Activated CD4-positive, alpha-beta memory T cell treated with anti-CD3 and anti-CD28 coated beads, Interleukin-2, amount 10 ng/mL, durations not matched to agents 7 days and 5 days (primary cell): ENCODE measurements at regions not wholly inside any gene's neighbourhood (a gene's known extent, or its start where the extent isn't known, plus 50 kb on each side); places are given as distances from the start of the nearest gene placed in this dataset.

Experiments used
- CTCF ChIA-PET: fragments of 350-600 bp; sonication (Branson Sonifier 250); formaldehyde crosslinking; loops from one replicate; lab custom pipeline; 2021; ENCODE audit warnings: antibody characterized with exemption, inconsistent platforms; lab: Charles Lee
- POLR2A ChIA-PET: fragments of 350-600 bp; sonication (Branson Sonifier 250); formaldehyde crosslinking; loops from one replicate; lab custom pipeline; 2021; ENCODE audit warnings: antibody characterized with exemption; lab: Charles Lee
- DNase-seq: peaks from one replicate; pipeline ENCODE4 v3.0.0-alpha.2; 2020
- H3K27ac Mint-ChIP-seq: one replicate; pipeline ENCODE4 v1.8.0; 2021; ENCODE audit warnings: mild to moderate bottlenecking, mixed read lengths
- H3K27me3 Mint-ChIP-seq: one replicate; pipeline ENCODE4 v1.8.0; 2021; ENCODE audit warnings: mixed read lengths
- H3K36me3 Mint-ChIP-seq: one replicate; pipeline ENCODE4 v1.8.0; 2021; ENCODE audit warnings: low read depth, mixed read lengths
- H3K4me1 Mint-ChIP-seq: one replicate; pipeline ENCODE4 v1.8.0; 2021; ENCODE audit warnings: mixed read lengths
- H3K4me3 Mint-ChIP-seq: one replicate; pipeline ENCODE4 v1.8.0; 2021; ENCODE audit warnings: mild to moderate bottlenecking, mixed read lengths
- H3K9me3 Mint-ChIP-seq: one replicate; pipeline ENCODE4 v1.8.0; 2021; ENCODE audit warnings: mixed read lengths

DNA sequence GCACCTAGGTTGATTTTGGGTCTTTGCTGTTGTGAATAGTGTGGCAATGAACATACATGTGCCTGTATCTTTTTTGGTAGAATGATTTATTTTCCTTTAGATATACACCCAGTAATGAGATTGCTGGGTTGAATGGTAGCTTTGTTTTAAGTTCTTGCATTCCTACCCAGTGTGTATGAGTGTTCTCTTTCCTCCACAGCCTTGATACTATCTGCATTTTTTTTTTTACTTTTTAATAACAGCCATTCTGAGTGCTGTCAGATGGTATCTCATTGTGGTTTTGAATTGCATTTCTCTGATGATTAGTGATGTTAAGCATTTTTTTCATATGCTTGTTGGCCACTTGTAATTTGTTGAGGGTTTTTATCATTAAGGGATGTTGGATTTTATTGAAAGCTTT is 351.8 kb upstream of the GNPDA2 start:
- Mint-ChIP-seq H3K4me1 (no peaks in the 10 kb centered on the region), H3K36me3 (no peaks in the 10 kb centered on the region), H3K4me3 (no peak overlapping the region), H3K27ac (no peak overlapping the region), H3K9me3 (peaks cover 8% of the 10 kb centered on the region), H3K27me3 (no peaks in the 10 kb centered on the region)
- no peak for DNase-seq
- ChIA-PET CTCF (no interaction called here), POLR2A (no interaction called here)

DNA sequence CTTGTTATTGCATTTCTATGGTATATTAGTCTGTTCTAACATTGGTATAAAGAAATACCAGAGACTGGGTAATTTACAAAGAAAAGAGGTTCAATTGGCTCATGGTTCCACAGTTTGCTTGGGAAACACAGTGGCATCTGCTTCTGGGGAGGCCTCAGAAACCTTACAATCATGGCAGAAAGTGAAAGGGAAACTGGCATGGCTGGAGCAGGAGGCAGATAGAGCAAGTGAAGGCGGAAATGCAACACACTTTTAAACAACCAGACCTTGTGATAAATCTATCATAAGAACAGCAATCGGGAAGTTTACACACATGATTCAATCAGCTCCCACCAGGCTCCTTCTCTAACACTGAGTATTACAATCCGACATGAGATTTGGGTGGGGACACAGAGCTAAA is 346.6 kb upstream of the GNPDA2 start:
- no peak for DNase-seq
- no peaks in the 10 kb centered on the region for H3K4me1 Mint-ChIP-seq
- peaks cover 11% of the 10 kb centered on the region for H3K9me3 Mint-ChIP-seq
- H3K4me3 Mint-ChIP-seq, result no peak overlapping the region
- no peaks in the 10 kb centered on the region for H3K27me3 Mint-ChIP-seq
- ChIA-PET POLR2A (no interaction called here), CTCF (no interaction called here)
- no peak overlapping the region for H3K27ac Mint-ChIP-seq
- H3K36me3 Mint-ChIP-seq, result no peaks in the 10 kb centered on the region

DNA sequence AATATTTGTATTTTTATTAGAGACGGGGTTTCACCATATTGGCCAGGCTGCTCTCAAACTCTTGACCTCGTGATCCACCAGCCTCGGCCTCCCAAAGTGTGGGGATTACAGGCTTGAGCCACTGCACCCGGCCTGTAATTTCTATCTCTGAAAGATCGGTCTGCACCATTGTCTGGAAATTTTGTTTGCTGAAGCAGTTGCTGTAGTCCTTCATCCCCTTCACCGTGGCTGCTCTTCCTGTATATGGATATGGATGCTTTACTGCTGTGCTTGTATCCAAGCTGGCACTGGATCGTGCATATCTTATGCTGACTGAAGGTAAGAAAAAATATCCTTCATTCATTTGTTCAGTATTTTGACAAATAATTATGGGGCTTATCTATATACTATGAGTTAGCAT is 338.4 kb upstream of the GNPDA2 start:
- no peak for DNase-seq
- Mint-ChIP-seq H3K4me1 (no peaks in the 10 kb centered on the region), H3K4me3 (no peak overlapping the region), H3K9me3 (peaks cover 11% of the 10 kb centered on the region), H3K36me3 (no peaks in the 10 kb centered on the region), H3K27ac (no peak overlapping the region), H3K27me3 (no peaks in the 10 kb centered on the region)
- CTCF ChIA-PET, result no interaction called here
- POLR2A ChIA-PET, result no interaction called here

DNA sequence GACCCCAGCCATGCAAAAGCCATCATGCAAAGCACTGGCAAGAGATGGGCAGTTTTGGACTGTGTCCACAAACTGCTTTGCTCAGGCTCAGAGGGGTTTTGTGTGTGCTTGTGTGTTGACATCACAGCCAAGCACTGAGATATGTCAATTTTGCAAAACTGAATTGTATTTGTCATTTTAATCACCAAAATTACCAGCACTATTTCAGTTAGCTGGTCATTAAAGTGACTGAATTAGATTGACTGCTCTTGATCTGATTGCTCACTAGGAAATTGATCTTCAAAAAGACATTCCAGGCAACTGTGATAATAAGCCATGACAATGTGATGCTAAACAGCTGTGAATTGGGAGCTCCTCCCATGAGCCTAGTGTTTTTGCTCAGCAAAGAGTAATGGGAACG is 337.3 kb upstream of the GNPDA2 start:
- CTCF ChIA-PET, result no interaction called here
- H3K9me3 Mint-ChIP-seq, result peaks cover 8% of the 10 kb centered on the region
- H3K27ac Mint-ChIP-seq, result no peak overlapping the region
- H3K27me3 Mint-ChIP-seq, result no peaks in the 10 kb centered on the region
- POLR2A ChIA-PET, result no interaction called here
- no peaks in the 10 kb centered on the region for H3K36me3 Mint-ChIP-seq
- no peak overlapping the region for H3K4me3 Mint-ChIP-seq
- H3K4me1 Mint-ChIP-seq, result no peaks in the 10 kb centered on the region
- DNase-seq, result no peak

DNA sequence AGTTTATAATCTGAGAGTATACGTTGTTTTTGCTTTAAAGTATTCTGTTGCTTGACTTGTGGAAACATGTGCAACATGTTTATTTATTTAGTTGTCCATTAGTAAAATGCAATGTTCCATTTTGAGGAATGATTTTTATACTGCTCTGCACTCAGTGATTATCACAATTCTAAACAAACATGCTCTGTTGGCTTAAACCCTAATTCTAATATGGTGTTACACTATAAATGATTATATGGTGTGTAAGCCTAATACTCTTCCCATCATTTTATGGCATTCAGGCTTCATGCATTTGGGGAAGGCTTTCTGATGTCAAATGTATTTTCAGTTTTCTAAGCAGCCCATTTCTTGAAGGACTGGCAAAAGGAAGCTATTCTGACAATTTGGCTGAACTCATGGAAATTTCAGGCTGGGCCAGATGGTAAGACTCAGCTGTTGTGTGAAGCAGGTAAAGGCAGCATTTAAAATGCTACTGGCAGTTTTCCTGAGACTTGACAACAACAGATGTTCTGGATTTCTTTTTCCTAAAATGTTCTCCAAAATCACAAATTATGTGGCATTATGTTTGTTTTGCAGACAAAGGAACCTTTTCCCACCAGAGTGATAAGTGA is 336.7 kb upstream of the GNPDA2 start:
- CTCF ChIA-PET, result no interaction called here

DNA sequence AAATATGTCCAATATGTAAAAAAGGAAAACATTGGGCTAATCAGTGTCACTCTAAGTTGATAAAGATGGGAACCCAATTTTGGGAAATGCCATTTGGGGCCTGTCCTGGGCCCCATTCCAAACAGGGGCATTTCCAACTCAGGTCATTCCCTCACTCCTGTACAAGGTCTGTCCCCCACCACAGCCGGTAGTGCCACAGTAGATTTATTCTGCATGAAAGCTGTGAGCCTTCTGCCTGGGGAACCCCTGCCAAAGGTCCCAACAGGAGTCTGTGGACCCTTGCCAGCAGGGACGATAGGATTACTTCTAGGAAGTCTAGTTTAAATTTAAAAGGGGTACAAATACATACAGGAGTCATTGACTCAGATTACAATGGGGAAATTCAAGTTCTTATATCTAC is 317.6 kb upstream of the GNPDA2 start:
- H3K9me3 Mint-ChIP-seq, result peaks cover 13% of the 10 kb centered on the region
- H3K4me1 Mint-ChIP-seq, result no peaks in the 10 kb centered on the region
- no peak overlapping the region for H3K27ac Mint-ChIP-seq
- POLR2A ChIA-PET, result no interaction called here
- H3K4me3 Mint-ChIP-seq, result no peak overlapping the region
- H3K27me3 Mint-ChIP-seq, result no peaks in the 10 kb centered on the region
- no peaks in the 10 kb centered on the region for H3K36me3 Mint-ChIP-seq
- DNase-seq, result no peak
- CTCF ChIA-PET, result no interaction called here

More for the DNA sequence above, 336.7 kb upstream of the GNPDA2 start:
- Mint-ChIP-seq H3K36me3 (no peaks in the 10 kb centered on the region), H3K27ac (no peak overlapping the region), H3K4me3 (no peak overlapping the region), H3K9me3 (peaks cover 11% of the 10 kb centered on the region), H3K4me1 (no peaks in the 10 kb centered on the region), H3K27me3 (no peaks in the 10 kb centered on the region)
- POLR2A ChIA-PET, result no interaction called here
- no peak for DNase-seq

DNA sequence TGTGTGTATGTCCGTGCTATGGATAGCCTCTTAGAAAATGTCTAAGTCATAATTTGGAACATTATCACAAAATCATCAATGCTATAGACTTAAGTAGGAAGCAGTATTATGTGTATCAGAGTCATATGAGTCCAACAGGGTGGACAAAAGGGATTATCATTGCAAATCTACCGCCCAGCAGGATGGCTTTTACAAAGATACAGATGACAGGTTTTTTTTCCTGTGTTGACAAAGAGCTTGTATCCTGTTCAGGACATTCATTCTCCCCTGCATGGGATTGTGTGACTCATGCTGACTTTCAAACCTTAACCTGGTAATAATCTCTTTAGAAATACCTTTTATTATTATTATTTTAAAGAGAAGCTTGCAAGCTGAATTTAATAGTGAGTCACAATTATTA is 310.3 kb upstream of the GNPDA2 start:
- Mint-ChIP-seq H3K27ac (no peak overlapping the region), H3K4me1 (no peaks in the 10 kb centered on the region), H3K4me3 (no peak overlapping the region), H3K36me3 (no peaks in the 10 kb centered on the region), H3K9me3 (no peaks in the 10 kb centered on the region), H3K27me3 (no peaks in the 10 kb centered on the region)
- ChIA-PET POLR2A (no interaction called here), CTCF (no interaction called here)
- no peak for DNase-seq

DNA sequence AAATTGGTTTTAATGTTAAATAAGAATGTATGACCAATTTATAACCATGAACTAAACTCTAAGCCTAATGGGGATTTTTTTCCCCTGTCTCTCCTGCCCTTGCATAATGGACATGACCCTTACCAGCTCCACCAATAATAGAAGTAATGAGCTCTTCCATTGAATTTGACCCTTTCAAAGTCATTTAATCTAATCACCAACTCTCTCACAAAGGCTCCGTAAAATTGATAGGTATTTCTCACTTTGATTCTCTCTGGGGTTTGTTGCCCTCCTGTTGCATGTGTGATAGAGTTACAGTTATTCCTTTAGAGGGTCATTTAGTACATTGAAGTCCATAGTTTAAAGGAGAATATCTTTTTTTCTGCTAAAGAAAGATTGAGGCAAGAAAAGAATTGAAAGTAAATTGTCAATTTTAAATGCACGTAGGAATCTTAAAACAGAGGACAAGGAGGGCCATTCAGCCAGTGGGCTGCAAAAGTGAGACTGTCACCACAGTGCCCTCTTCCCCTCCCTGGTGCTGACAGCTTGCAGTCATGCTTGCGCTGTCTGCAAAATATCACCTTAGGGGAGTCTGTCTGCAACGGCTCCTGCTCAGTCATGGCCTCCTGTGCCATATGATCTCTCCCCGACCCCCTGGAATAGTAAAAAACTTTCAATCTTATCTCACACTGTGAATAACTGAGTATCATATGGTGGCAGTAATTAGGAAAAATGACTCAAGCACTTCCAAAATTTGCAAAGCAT is 307.5 kb upstream of the GNPDA2 start:
- ChIA-PET CTCF (no interaction called here), POLR2A (no interaction called here)
- Mint-ChIP-seq H3K9me3 (peaks cover 8% of the 10 kb centered on the region), H3K27ac (no peak overlapping the region), H3K4me3 (no peak overlapping the region), H3K4me1 (no peaks in the 10 kb centered on the region), H3K27me3 (no peaks in the 10 kb centered on the region), H3K36me3 (no peaks in the 10 kb centered on the region)
- no peak for DNase-seq

DNA sequence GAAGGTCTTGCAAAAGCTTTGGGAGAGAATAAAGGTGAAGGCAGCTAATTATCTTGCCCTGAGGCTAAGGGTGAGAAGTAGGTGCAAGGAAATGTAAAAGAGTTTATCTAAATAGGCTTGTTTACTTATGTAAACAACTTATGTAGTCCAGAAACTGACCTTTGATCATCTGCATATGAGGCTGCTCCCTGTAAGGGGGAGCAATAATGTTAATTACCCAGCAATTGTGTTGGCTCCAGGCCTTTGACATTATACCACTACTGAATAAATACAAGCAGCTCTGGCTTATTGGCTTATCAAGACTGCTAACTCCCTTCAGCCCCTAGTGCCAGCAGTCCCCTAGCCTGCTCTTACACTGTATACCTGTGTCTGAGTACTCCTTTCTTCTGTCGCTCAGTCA is 303.7 kb upstream of the GNPDA2 start:
- Mint-ChIP-seq H3K36me3 (no peaks in the 10 kb centered on the region), H3K27me3 (no peaks in the 10 kb centered on the region), H3K4me1 (no peaks in the 10 kb centered on the region), H3K9me3 (peaks cover 11% of the 10 kb centered on the region), H3K27ac (no peak overlapping the region), H3K4me3 (no peak overlapping the region)
- CTCF ChIA-PET, result no interaction called here
- DNase-seq, result no peak
- POLR2A ChIA-PET, result no interaction called here

DNA sequence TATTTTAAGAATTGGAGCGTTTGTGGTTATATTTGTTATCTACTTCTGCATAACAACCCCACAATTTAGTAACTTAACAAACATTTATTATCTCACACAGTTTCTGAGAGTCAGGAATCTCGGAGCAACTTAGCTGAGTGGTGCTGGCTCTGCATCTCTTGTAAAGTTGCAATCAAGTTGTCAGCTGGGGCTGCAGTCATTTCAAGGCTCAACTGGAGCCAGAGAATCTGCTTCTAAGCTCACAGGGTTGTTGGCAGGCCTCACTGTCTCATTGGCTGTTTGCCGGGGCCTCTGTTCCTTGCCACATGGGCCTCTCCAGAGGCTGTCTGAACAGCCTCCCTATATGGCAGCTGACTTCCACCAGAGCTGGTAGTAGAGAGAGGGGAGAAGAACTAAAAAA is 281.2 kb upstream of the GNPDA2 start:
- no peak for DNase-seq
- H3K9me3 Mint-ChIP-seq, result peaks cover 6% of the 10 kb centered on the region
- H3K36me3 Mint-ChIP-seq, result no peaks in the 10 kb centered on the region
- no peak overlapping the region for H3K27ac Mint-ChIP-seq
- no peak overlapping the region for H3K4me3 Mint-ChIP-seq
- CTCF ChIA-PET, result no interaction called here
- POLR2A ChIA-PET, result no interaction called here
- H3K27me3 Mint-ChIP-seq, result no peaks in the 10 kb centered on the region
- H3K4me1 Mint-ChIP-seq, result no peaks in the 10 kb centered on the region

DNA sequence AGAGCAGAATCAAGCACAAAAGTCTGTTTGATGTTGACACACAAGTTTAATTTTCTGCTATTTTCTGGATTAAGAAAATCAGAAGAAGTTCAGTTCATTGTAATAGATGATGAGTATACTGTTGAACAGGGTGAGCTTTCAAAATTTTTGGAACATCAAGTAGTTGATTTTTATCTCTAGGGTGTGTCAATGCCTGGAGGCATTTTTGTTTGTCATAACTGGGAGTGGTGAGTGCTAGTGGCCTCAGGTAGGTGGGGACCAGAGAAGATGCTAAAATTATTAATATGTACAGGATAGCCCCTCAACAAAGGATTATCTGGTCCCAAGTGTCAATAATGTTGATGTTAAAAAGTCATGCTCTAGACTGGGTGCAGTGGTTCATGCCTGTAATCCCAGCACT is 279.7 kb upstream of the GNPDA2 start:
- Mint-ChIP-seq H3K27ac (no peak overlapping the region), H3K36me3 (no peaks in the 10 kb centered on the region), H3K9me3 (peaks cover 6% of the 10 kb centered on the region), H3K4me1 (no peaks in the 10 kb centered on the region), H3K4me3 (no peak overlapping the region), H3K27me3 (no peaks in the 10 kb centered on the region)
- no peak for DNase-seq
- ChIA-PET CTCF (no interaction called here), POLR2A (no interaction called here)

DNA sequence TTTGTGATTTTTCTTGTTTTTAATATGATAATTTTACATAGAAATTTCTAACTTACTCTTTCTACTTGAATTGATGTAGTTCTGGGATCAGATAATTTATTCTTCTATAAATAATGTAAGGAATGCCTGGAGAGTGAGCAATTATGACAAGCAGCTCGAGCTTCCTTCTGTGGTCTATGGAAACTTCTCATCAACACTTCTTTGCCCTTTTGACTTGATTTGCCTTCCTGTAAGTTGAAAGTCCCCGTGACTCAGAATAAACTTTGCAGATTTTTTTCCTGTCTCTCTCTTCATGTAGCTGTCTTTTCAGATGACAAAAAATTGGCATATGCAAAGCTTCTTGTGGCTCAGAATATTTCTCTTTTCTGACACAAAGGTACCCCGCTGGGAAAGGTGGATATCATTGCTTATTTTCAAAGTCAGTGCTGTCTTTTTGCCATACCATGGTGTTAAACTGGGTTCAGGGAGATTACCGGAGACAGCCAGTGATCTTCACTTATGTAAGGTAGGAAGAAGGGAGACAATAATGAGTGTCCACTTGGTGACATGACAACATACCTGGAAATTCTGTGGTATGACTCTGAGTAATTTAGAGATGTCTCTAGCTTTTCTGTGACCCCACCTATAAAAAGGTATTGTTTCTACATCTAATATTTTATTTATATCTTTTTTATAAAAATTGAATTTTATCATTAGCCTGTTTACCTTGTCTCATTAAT is 278.6 kb upstream of the GNPDA2 start:
- Mint-ChIP-seq H3K9me3 (peaks cover 7% of the 10 kb centered on the region), H3K27me3 (no peaks in the 10 kb centered on the region), H3K27ac (no peak overlapping the region), H3K36me3 (no peaks in the 10 kb centered on the region), H3K4me3 (no peak overlapping the region), H3K4me1 (no peaks in the 10 kb centered on the region)
- POLR2A ChIA-PET, result no interaction called here
- CTCF ChIA-PET, result no interaction called here
- DNase-seq, result no peak

DNA sequence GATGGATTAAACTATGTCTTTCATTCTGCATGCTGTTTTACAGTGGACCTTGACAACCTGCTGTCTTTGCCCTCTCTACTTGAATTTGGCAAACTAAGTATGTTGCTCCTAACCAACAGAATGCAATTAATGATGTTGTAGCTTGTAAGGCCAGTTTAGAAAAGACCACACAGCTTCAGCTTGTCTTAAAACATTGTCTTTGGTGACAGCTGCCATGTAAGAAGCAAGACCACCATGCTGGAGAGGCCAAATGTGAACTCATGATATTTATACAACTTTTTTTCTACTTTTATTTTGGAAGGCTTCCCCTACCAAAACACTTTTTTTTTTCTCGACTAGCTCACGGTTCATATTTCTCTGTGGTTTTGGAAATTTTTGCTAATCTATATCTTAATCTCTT is 278.0 kb upstream of the GNPDA2 start:
- ChIA-PET POLR2A (no interaction called here), CTCF (no interaction called here)

More for the DNA sequence above, 278.0 kb upstream of the GNPDA2 start:
- Mint-ChIP-seq H3K4me1 (no peaks in the 10 kb centered on the region), H3K36me3 (no peaks in the 10 kb centered on the region), H3K4me3 (no peak overlapping the region), H3K9me3 (peaks cover 8% of the 10 kb centered on the region), H3K27me3 (no peaks in the 10 kb centered on the region), H3K27ac (no peak overlapping the region)
- no peak for DNase-seq
